Activated CD4-positive, alpha-beta T cell treated with anti-CD3 and anti-CD28 coated beads, Interleukin-2, Interleukin-6, amounts not matched to agents 100 ng/mL and 50 ng/mL, durations not matched to agents 16 hours and 8 hours (primary cell): ENCODE measurements at regions not wholly inside any gene's neighbourhood (a gene's known extent, or its start where the extent isn't known, plus 50 kb on each side); places are given as distances from the start of the nearest gene placed in this dataset.

Experiments used
- DNase-seq: peaks from one replicate; pipeline ENCODE4 v3.0.0-alpha.2; 2020

GRCh38 chr12:123040106-123040505, 59.6 kb downstream of the ARL6IP4 start:
- no peak for DNase-seq

- no peak for DNase-seq
These were observed 58.5 kb downstream of the ARL6IP4 start for GRCh38 chr12:123038966-123039365.

- DNase-seq = no peak
These were observed 58.0 kb downstream of the ARL6IP4 start for GRCh38 chr12:123038486-123038885.

- DNase-seq = no peak
These were observed 57.3 kb downstream of the ARL6IP4 start for GRCh38 chr12:123037791-123038190.

- DNase-seq = no peak
These were observed 56.2 kb downstream of the ARL6IP4 start for GRCh38 chr12:123036466-123037285.

- DNase-seq = no peak
These were observed 55.4 kb downstream of the ARL6IP4 start for GRCh38 chr12:123035841-123036240.

- DNase-seq = no peak
These were observed 54.4 kb downstream of the ARL6IP4 start for GRCh38 chr12:123034865-123035264.

- no peak for DNase-seq
These were observed 53.6 kb downstream of the ARL6IP4 start for GRCh38 chr12:123034022-123034541.

GRCh38 chr12:123033392-123034021, 53.0 kb downstream of the ARL6IP4 start:
- DNase-seq = no peak

- DNase-seq = no peak
These were observed 52.4 kb downstream of the ARL6IP4 start for GRCh38 chr12:123032736-123033391.
